PC-3 (cell line): ENCODE measurements at regions not wholly inside any gene's neighbourhood (a gene's known extent, or its start where the extent isn't known, plus 50 kb on each side); places are given as distances from the start of the nearest gene placed in this dataset.

ENCODE experiments used
- EZH2 ChIP-seq: fragments of 300-600 bp; sonication (generic); IDR thresholded peaks from one replicate; pipeline ENCODE4 v1.6.1; 2017; ENCODE audit warnings: antibody characterized with exemption, mild to moderate bottlenecking, low read length; ENCODE audit not compliant: unreplicated experiment
- EZH2phosphoT487 ChIP-seq: fragments of 300-600 bp; sonication (generic); IDR thresholded peaks from 2 replicates; pipeline ENCODE4 v1.6.1; 2018; ENCODE audit warnings: mild to moderate bottlenecking, antibody characterized with exemption, low read length, borderline replicate concordance
- TF ChIP-seq, protein P1 (sequence below): fragments of 300-600 bp; sonication (generic); conservative IDR thresholded peaks from 2 replicates; pipeline ENCODE4 v1.5.1; 2017; ENCODE audit warnings: antibody characterized with exemption, low read depth, mild to moderate bottlenecking, low read length

DNA sequence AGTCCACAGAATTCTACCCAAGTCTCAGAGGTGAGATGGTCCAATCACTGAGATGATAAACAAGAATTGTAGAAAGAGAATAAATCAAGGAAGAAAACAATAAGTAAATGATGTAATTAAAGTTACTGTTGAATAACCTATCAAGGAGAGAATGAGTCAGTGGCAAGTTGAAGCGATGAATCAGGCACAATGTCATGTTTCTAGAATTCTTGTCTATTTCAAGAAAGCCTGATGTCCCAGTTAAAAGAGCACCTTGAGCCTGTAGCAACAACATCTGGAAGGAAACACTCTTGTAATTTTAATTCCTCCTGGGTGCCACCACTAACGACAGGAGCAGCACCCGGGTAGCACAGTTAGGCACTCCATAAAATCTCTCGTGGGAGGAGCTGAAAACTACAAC is 67.9 kb upstream of the SLC35C1 start:
- TF ChIP-seq, protein P1, sequence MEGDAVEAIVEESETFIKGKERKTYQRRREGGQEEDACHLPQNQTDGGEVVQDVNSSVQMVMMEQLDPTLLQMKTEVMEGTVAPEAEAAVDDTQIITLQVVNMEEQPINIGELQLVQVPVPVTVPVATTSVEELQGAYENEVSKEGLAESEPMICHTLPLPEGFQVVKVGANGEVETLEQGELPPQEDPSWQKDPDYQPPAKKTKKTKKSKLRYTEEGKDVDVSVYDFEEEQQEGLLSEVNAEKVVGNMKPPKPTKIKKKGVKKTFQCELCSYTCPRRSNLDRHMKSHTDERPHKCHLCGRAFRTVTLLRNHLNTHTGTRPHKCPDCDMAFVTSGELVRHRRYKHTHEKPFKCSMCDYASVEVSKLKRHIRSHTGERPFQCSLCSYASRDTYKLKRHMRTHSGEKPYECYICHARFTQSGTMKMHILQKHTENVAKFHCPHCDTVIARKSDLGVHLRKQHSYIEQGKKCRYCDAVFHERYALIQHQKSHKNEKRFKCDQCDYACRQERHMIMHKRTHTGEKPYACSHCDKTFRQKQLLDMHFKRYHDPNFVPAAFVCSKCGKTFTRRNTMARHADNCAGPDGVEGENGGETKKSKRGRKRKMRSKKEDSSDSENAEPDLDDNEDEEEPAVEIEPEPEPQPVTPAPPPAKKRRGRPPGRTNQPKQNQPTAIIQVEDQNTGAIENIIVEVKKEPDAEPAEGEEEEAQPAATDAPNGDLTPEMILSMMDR, result no peak
- TF ChIP-seq EZH2phosphoT487 (no peak), EZH2 (no peak)
